Neuronal stem cell (in vitro differentiated cells): ENCODE measurements at regions not wholly inside any gene's neighbourhood (a gene's known extent, or its start where the extent isn't known, plus 50 kb on each side); places are given as distances from the start of the nearest gene placed in this dataset.
A peak's percentile ranks its signal among the peaks of the same experiment; 100 is the strongest.

Experiments
- DNase-seq: peaks from one replicate; pipeline ENCODE4 v3.0.0-alpha.2; 2013; ENCODE audit warnings: low spot score
- H2AFZ ChIP-seq: one replicate; pipeline ENCODE4 v1.6.1; 2013; ENCODE audit warnings: mild to moderate bottlenecking, low read length, inconsistent platforms
- H2AK5ac ChIP-seq: 2 replicates; pipeline ENCODE4 v1.6.1; 2013; ENCODE audit warnings: low read depth, mild to moderate bottlenecking, inconsistent platforms, low read length, moderate library complexity, mixed read lengths
- H2BK120ac ChIP-seq: 2 replicates; pipeline ENCODE4 v1.6.1; 2013; ENCODE audit warnings: low read depth, mild to moderate bottlenecking, inconsistent platforms, low read length, moderate library complexity, mixed read lengths
- H2BK12ac ChIP-seq: one replicate; pipeline ENCODE4 v1.6.1; 2013; ENCODE audit warnings: low read length, inconsistent platforms
- H2BK15ac ChIP-seq: 2 replicates; pipeline ENCODE4 v1.6.1; 2013; ENCODE audit warnings: mild to moderate bottlenecking, low read length, inconsistent platforms, mixed read lengths
- H2BK5ac ChIP-seq: one replicate; pipeline ENCODE4 v1.6.1; 2013; ENCODE audit warnings: inconsistent platforms, mild to moderate bottlenecking, low read length, moderate library complexity
- H3K14ac ChIP-seq: one replicate; pipeline ENCODE4 v1.6.1; 2013; ENCODE audit warnings: low read length, inconsistent platforms
- H3K18ac ChIP-seq: 2 replicates; pipeline ENCODE4 v1.6.1; 2013; ENCODE audit warnings: low read length, inconsistent platforms
- H3K23ac ChIP-seq: 2 replicates; pipeline ENCODE4 v1.6.1; 2013; ENCODE audit warnings: low read depth, mild to moderate bottlenecking, mixed read lengths, low read length, inconsistent platforms; ENCODE audit not compliant: poor library complexity
- H3K27ac ChIP-seq: replicated peaks from 3 replicates; pipeline ENCODE4 v1.5.1; 2013; ENCODE audit warnings: low read length, inconsistent platforms
- H3K27me3 ChIP-seq, 3 experiments: 2 replicates each; pipeline ENCODE4 v1.6.1; 2013; ENCODE audit warnings: low read length in 3 of 3, mild to moderate bottlenecking in 2 of 3, inconsistent platforms in 1 of 3, low read depth in 1 of 3, mixed read lengths in 1 of 3, moderate library complexity in 1 of 3; ENCODE audit not compliant: control insufficient read depth in 3 of 3, insufficient read depth in 3 of 3
- H3K36me3 ChIP-seq, 2 donors: replicated peaks in 1 of 2; 2 replicates each; pipeline ENCODE4 v1.6.1; 2013; ENCODE audit warnings: low read length in 2 of 2; ENCODE audit not compliant: control insufficient read depth in 2 of 2, insufficient read depth in 2 of 2
- H3K4ac ChIP-seq: 2 replicates; pipeline ENCODE4 v1.6.1; 2013; ENCODE audit warnings: inconsistent platforms, mild to moderate bottlenecking, low read length, moderate library complexity
- H3K4me1 ChIP-seq, 2 donors: 1 replicate in 1 of 2; 2 replicates in 1 of 2; pipeline ENCODE4 v1.6.1; 2013; ENCODE audit warnings: low read length in 2 of 2, low read depth in 1 of 2; ENCODE audit not compliant: control insufficient read depth in 2 of 2, insufficient read depth in 1 of 2
- H3K4me2 ChIP-seq: one replicate; pipeline ENCODE4 v1.6.1; 2013; ENCODE audit warnings: mild to moderate bottlenecking, low read length, inconsistent platforms; ENCODE audit not compliant: insufficient read depth, poor library complexity, severe bottlenecking
- H3K4me3 ChIP-seq, 2 donors: 2 replicates each; pipeline ENCODE4 v1.5.1; 2013; ENCODE audit warnings: low read length in 2 of 2, mild to moderate bottlenecking in 2 of 2, inconsistent platforms in 1 of 2, moderate library complexity in 1 of 2
- H3K79me1 ChIP-seq: one replicate; pipeline ENCODE4 v1.6.1; 2013; ENCODE audit warnings: low read depth, mild to moderate bottlenecking, inconsistent platforms, low read length, moderate library complexity
- H3K9ac ChIP-seq: one replicate; pipeline ENCODE4 v1.6.1; 2013; ENCODE audit warnings: mild to moderate bottlenecking, low read depth, low read length, inconsistent platforms; ENCODE audit not compliant: poor library complexity
- H3K9me3 ChIP-seq, 2 donors: replicated peaks in 1 of 2; 2 replicates each; pipeline versions ENCODE3 to v1.6.1; 2013; ENCODE audit warnings: low read length in 2 of 2, mild to moderate bottlenecking in 2 of 2, inconsistent platforms in 1 of 2, low read depth in 1 of 2, mixed read lengths in 1 of 2, moderate library complexity in 1 of 2; ENCODE audit not compliant: control insufficient read depth in 2 of 2, insufficient read depth in 1 of 2
- H4K8ac ChIP-seq: one replicate; pipeline ENCODE4 v1.6.1; 2013; ENCODE audit warnings: low read depth, mild to moderate bottlenecking, inconsistent platforms, low read length, moderate library complexity
- H4K91ac ChIP-seq: one replicate; pipeline ENCODE4 v1.6.1; 2013; ENCODE audit warnings: low read length, low read depth, mild to moderate bottlenecking, inconsistent platforms; ENCODE audit not compliant: poor library complexity
- WGBS, 2 donors: extraction: QIAGEN DNeasy Blood & Tissue Kit; methylation state at CpG; one replicate each; pipeline ENCODE4 v1.1.7; 2013; ENCODE audit warnings: missing lambda C conversion rate in 2 of 2, mixed read lengths in 1 of 2; ENCODE audit not compliant: insufficient read length in 2 of 2, insufficient replicate concordance in 1 of 2; ENCODE audit errors: extremely low coverage in 2 of 2; 5-methylcytosine and 5-hydroxymethylcytosine counted together

GRCh38 chr9:113708821-113709713 is 167.0 kb upstream of the ZNF618 start:
- Histone ChIP-seq H3K14ac (no peak overlapping the region), H2BK12ac (no peak overlapping the region), H3K4me1 (peaks cover 0 to 1% of the 10 kb centered on the region in 2 donors), H4K91ac (no peak overlapping the region), H2AFZ (no peak overlapping the region), H3K36me3 (no peaks in the 10 kb centered on the region), H3K9ac (no peak overlapping the region), H3K27me3 (no peaks in the 10 kb centered on the region), H2BK120ac (no peak overlapping the region), H2AK5ac (no peak overlapping the region), H4K8ac (no peak overlapping the region), H3K4ac (no peak overlapping the region), H3K9me3 (peaks cover 0 to 6% of the 10 kb centered on the region in 2 donors), H3K4me2 (no peak overlapping the region), H2BK5ac (no peak overlapping the region), H3K27ac (no peak overlapping the region), H2BK15ac (no peak overlapping the region), H3K23ac (no peak overlapping the region), H3K18ac (peak overlapping the region; percentile 5), H3K79me1 (no peaks in the 10 kb centered on the region), H3K4me3 (no peak overlapping the region)
- no CpG with 5 or more reads among the region's 7 CpGs for WGBS, 2 donors
- DNase-seq, result no peak

- Histone ChIP-seq H2AK5ac (no peak overlapping the region), H4K8ac (no peak overlapping the region), H3K36me3 (no peaks in the 10 kb centered on the region), H3K23ac (no peak overlapping the region), H3K4ac (no peak overlapping the region), H2AFZ (no peak overlapping the region), H3K79me1 (no peaks in the 10 kb centered on the region), H3K27ac (no peak overlapping the region), H3K4me2 (no peak overlapping the region), H3K4me3 (no peak overlapping the region), H3K27me3 (no peaks in the 10 kb centered on the region), H4K91ac (no peak overlapping the region), H2BK120ac (no peak overlapping the region), H3K14ac (no peak overlapping the region), H3K9me3 (peaks cover 0 to 6% of the 10 kb centered on the region in 2 donors), H3K4me1 (peaks cover 0 to 1% of the 10 kb centered on the region in 2 donors), H2BK12ac (no peak overlapping the region), H2BK5ac (no peak overlapping the region), H2BK15ac (no peak overlapping the region), H3K18ac (no peak overlapping the region), H3K9ac (no peak overlapping the region)
- DNase-seq, result no peak
- no CpG with 5 or more reads among the region's 6 CpGs for WGBS, 2 donors
These were observed 166.4 kb upstream of the ZNF618 start for GRCh38 chr9:113709721-113710120.

GRCh38 chr9:113711251-113711650 is 164.9 kb upstream of the ZNF618 start:
- no peak overlapping the region for H3K23ac ChIP-seq
- no peak overlapping the region for H3K4me3 ChIP-seq
- H3K27me3 ChIP-seq, result no peaks in the 10 kb centered on the region
- no peak overlapping the region for H2BK120ac ChIP-seq
- no CpG with 5 or more reads among the region's 1 CpG for whole genome bisulfite sequencing, 2 donors
- H2BK5ac ChIP-seq, result no peak overlapping the region
- H3K9me3 ChIP-seq, result peaks cover 0 to 6% of the 10 kb centered on the region in 2 donors
- H3K14ac ChIP-seq, result no peak overlapping the region
- no peak overlapping the region for H3K4ac ChIP-seq
- no peak overlapping the region for H3K9ac ChIP-seq
- no peak overlapping the region for H3K4me2 ChIP-seq
- H4K91ac ChIP-seq, result no peak overlapping the region
- no peak overlapping the region for H2BK15ac ChIP-seq
- no peaks in the 10 kb centered on the region for H3K36me3 ChIP-seq
- H3K79me1 ChIP-seq, result no peaks in the 10 kb centered on the region
- no peak overlapping the region for H4K8ac ChIP-seq
- no peak overlapping the region for H2BK12ac ChIP-seq
- no peak for DNase-seq
- H3K18ac ChIP-seq, result no peak overlapping the region
- H2AFZ ChIP-seq, result no peak overlapping the region
- H3K4me1 ChIP-seq, result no peaks in the 10 kb centered on the region
- H3K27ac ChIP-seq, result no peak overlapping the region
- no peak overlapping the region for H2AK5ac ChIP-seq

- Histone ChIP-seq H2AK5ac (no peak overlapping the region), H4K8ac (no peak overlapping the region), H3K18ac (no peak overlapping the region), H2BK5ac (no peak overlapping the region), H3K9me3 (peaks cover 0 to 6% of the 10 kb centered on the region in 2 donors), H3K14ac (no peak overlapping the region), H3K23ac (no peak overlapping the region), H3K4me2 (no peak overlapping the region), H2BK15ac (no peak overlapping the region), H3K27ac (no peak overlapping the region), H2BK120ac (no peak overlapping the region), H4K91ac (no peak overlapping the region), H3K4me3 (no peak overlapping the region), H3K4me1 (no peaks in the 10 kb centered on the region), H3K36me3 (no peaks in the 10 kb centered on the region), H3K9ac (no peak overlapping the region), H3K79me1 (no peaks in the 10 kb centered on the region), H3K27me3 (no peaks in the 10 kb centered on the region), H2AFZ (no peak overlapping the region), H3K4ac (no peak overlapping the region), H2BK12ac (no peak overlapping the region)
- WGBS, 2 donors, result no CpG with 5 or more reads among the region's 2 CpGs
- no peak for DNase-seq
These were observed 164.1 kb upstream of the ZNF618 start for GRCh38 chr9:113712053-113712452.
